SK-N-MC (cell line): ENCODE measurements at regions not wholly inside any gene's neighbourhood (a gene's known extent, or its start where the extent isn't known, plus 50 kb on each side); places are given as distances from the start of the nearest gene placed in this dataset.

ENCODE experiments used
- EZH2 ChIP-seq: fragments of 200-600 bp; sonication (generic); IDR thresholded peaks from one replicate; pipeline ENCODE4 v1.6.1; 2017; ENCODE audit warnings: antibody characterized with exemption
- POLR2AphosphoS5 ChIP-seq: IDR thresholded peaks from 2 replicates; pipeline ENCODE4 v1.6.1; 2012; ENCODE audit warnings: mild to moderate bottlenecking, low read depth, low read length, borderline replicate concordance

- TF ChIP-seq EZH2 (no peak), POLR2AphosphoS5 (no peak)
Observed at GRCh38 chr16:26606381-26607150, 460.2 kb upstream of the C16orf82 start.
